ENCODE measurements at regions not wholly inside any gene's neighbourhood (a gene's known extent, or its start where the extent isn't known, plus 50 kb on each side); places are given as distances from the start of the nearest gene placed in this dataset.

DNA sequence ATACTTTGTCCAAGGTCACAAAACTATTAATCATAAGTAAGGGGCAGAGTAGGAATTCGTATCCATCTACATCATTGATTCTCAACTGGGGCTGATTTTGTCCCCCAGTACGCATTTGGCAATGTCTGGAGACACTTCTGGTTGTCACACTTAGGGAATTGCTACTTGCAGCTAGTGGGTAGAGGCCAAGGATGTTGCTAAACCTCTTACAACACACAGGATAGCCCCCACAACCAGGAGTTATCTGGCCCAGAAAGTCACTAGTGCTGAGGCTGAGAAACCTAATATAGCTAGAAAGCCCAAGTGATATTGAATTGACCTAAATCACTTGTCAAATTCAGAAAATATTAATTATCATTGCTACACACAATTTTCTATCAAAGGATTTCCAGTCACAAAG is 120.4 kb upstream of the ABCA1 start:
- no peak for DNase-seq (ENCODE audit: low spot score)
- ChIA-PET CTCF (ENCODE audit: unreplicated experiment) (no interaction called here), POLR2A (no interaction called here)
- H3K4me3 ChIP-seq (ENCODE audit: low read depth, low read length, poor library complexity, severe bottlenecking): no peak overlapping the region
- H4K20me1 ChIP-seq (ENCODE audit: insufficient read depth, low read length): no peaks in the 10 kb centered on the region
- TF ChIP-seq, protein P1, sequence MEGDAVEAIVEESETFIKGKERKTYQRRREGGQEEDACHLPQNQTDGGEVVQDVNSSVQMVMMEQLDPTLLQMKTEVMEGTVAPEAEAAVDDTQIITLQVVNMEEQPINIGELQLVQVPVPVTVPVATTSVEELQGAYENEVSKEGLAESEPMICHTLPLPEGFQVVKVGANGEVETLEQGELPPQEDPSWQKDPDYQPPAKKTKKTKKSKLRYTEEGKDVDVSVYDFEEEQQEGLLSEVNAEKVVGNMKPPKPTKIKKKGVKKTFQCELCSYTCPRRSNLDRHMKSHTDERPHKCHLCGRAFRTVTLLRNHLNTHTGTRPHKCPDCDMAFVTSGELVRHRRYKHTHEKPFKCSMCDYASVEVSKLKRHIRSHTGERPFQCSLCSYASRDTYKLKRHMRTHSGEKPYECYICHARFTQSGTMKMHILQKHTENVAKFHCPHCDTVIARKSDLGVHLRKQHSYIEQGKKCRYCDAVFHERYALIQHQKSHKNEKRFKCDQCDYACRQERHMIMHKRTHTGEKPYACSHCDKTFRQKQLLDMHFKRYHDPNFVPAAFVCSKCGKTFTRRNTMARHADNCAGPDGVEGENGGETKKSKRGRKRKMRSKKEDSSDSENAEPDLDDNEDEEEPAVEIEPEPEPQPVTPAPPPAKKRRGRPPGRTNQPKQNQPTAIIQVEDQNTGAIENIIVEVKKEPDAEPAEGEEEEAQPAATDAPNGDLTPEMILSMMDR (conservative IDR thresholded peaks at IDR 0.05; ENCODE audit: low read length): no peak
- TF ChIP-seq EZH2phosphoT487 (IDR thresholded peaks at IDR 0.05; ENCODE audit: borderline replicate concordance, low read depth, low read length): no peak
- BruUV-seq (replicated peaks): no TSS peak
- H3K4me1 ChIP-seq (ENCODE audit: insufficient read depth, low read length, poor library complexity, severe bottlenecking): no peaks in the 10 kb centered on the region
- no peak overlapping the region for H3K27ac ChIP-seq (ENCODE audit: low read depth, low read length, poor library complexity, severe bottlenecking)
- H3K4me2 ChIP-seq (ENCODE audit: low read length): no peak overlapping the region
- H3K9me3 ChIP-seq (ENCODE audit: low read length): no peaks in the 10 kb centered on the region
- no peaks in the 10 kb centered on the region for H3K79me2 ChIP-seq (ENCODE audit: insufficient read depth, low read depth, low read length)
- intact Hi-C loops (cut with micrococcal nuclease; ENCODE audit: unreplicated experiment): no loop called here
- H3K9me2 ChIP-seq (ENCODE audit: insufficient read depth, low read length): no peaks in the 10 kb centered on the region
- no peak overlapping the region for H2AFZ ChIP-seq (ENCODE audit: low read length)
- H3K36me3 ChIP-seq (ENCODE audit: insufficient read depth, low read length): no peaks in the 10 kb centered on the region

DNA sequence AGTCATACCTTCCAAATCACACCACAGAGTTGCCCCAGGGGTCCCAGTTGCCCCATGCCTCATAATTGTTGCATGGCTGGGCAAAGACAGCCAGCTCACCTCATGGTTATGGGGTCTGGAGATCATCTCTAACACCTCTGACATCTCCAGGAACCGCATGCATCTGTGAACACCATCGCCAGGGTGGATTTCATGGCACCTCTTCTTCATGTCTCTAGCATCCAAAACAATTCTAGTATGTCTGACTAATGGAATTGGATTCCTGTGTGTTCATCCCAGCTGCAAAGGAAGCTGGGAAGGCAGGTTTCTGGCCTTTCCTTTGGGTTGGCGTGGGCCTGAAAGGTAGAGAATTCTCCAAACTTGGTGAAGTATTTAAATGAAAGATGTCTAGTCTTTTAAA is 122.3 kb upstream of the ABCA1 start:
- H3K4me1 ChIP-seq (ENCODE audit: insufficient read depth, low read length, poor library complexity, severe bottlenecking): no peaks in the 10 kb centered on the region
- no peak overlapping the region for H3K4me3 ChIP-seq (ENCODE audit: low read depth, low read length, poor library complexity, severe bottlenecking)
- intact Hi-C loops (cut with micrococcal nuclease; ENCODE audit: unreplicated experiment): no loop called here
- no TSS peak for BruUV-seq (replicated peaks)
- no peaks in the 10 kb centered on the region for H3K36me3 ChIP-seq (ENCODE audit: insufficient read depth, low read length)
- ChIA-PET CTCF (ENCODE audit: unreplicated experiment) (no interaction called here), POLR2A (interaction anchor here (0.6 to 1.0 kb wide), 2 partner anchors 56 to 1203 kb away, joined by 3 to 4 read pairs; no protein-coding TSS in a partner anchor)
- H3K27ac ChIP-seq (ENCODE audit: low read depth, low read length, poor library complexity, severe bottlenecking): no peak overlapping the region
- no peaks in the 10 kb centered on the region for H3K79me2 ChIP-seq (ENCODE audit: insufficient read depth, low read depth, low read length)
- no peak overlapping the region for H3K4me2 ChIP-seq (ENCODE audit: low read length)
- no peak for DNase-seq (ENCODE audit: low spot score)
- no peak overlapping the region for H2AFZ ChIP-seq (ENCODE audit: low read length)
- H3K9me3 ChIP-seq (ENCODE audit: low read length): no peaks in the 10 kb centered on the region
- H4K20me1 ChIP-seq (ENCODE audit: insufficient read depth, low read length): no peaks in the 10 kb centered on the region
- no peak for TF ChIP-seq EZH2phosphoT487 (IDR thresholded peaks at IDR 0.05; ENCODE audit: borderline replicate concordance, low read depth, low read length)
- TF ChIP-seq, protein P1 (conservative IDR thresholded peaks at IDR 0.05; ENCODE audit: low read length): no peak
- no peaks in the 10 kb centered on the region for H3K9me2 ChIP-seq (ENCODE audit: insufficient read depth, low read length)

DNA sequence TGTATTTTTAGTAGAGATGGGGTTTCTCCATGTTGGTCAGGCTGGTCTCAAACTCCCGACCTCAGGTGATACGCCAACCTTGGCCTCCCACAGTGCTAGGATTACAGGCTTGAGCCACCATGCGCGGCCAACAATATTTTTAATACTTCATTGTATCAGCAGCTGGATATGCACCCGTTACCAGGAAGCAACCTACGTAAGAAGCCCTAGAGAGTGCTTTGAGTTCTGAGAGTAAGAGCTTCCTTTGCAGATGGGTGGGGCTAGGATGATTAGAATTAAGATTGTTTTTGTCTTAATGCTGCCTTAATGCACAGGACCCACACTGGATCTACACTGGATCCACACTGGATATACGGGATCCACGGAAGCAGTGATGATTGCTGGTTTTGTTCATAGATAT is 123.9 kb upstream of the ABCA1 start:
- ChIA-PET POLR2A (interaction anchor here (0.6 to 0.8 kb wide), 4 partner anchors 9 to 152 kb away, joined by 3 to 4 read pairs (median 3); no protein-coding TSS in a partner anchor), CTCF (ENCODE audit: unreplicated experiment) (no interaction called here)
- no peaks in the 10 kb centered on the region for H4K20me1 ChIP-seq (ENCODE audit: insufficient read depth, low read length)
- intact Hi-C loops (cut with micrococcal nuclease; ENCODE audit: unreplicated experiment): no loop called here
- DNase-seq (ENCODE audit: low spot score): no peak
- no peaks in the 10 kb centered on the region for H3K36me3 ChIP-seq (ENCODE audit: insufficient read depth, low read length)
- H3K9me3 ChIP-seq (ENCODE audit: low read length): no peaks in the 10 kb centered on the region
- H2AFZ ChIP-seq (ENCODE audit: low read length): no peak overlapping the region
- H3K4me2 ChIP-seq (ENCODE audit: low read length): no peak overlapping the region
- H3K4me3 ChIP-seq (ENCODE audit: low read depth, low read length, poor library complexity, severe bottlenecking): no peak overlapping the region
- no peaks in the 10 kb centered on the region for H3K4me1 ChIP-seq (ENCODE audit: insufficient read depth, low read length, poor library complexity, severe bottlenecking)
- no peaks in the 10 kb centered on the region for H3K9me2 ChIP-seq (ENCODE audit: insufficient read depth, low read length)
- TF ChIP-seq EZH2phosphoT487 (IDR thresholded peaks at IDR 0.05; ENCODE audit: borderline replicate concordance, low read depth, low read length): no peak
- TF ChIP-seq, protein P1 (conservative IDR thresholded peaks at IDR 0.05; ENCODE audit: low read length): no peak
- no peak overlapping the region for H3K27ac ChIP-seq (ENCODE audit: low read depth, low read length, poor library complexity, severe bottlenecking)
- BruUV-seq (replicated peaks): no TSS peak
- no peaks in the 10 kb centered on the region for H3K79me2 ChIP-seq (ENCODE audit: insufficient read depth, low read depth, low read length)

Data from OCI-LY7 (cell line).